ENCODE measurements at regions not wholly inside any gene's neighbourhood (a gene's known extent, or its start where the extent isn't known, plus 50 kb on each side); places are given as distances from the start of the nearest gene placed in this dataset.

DNA sequence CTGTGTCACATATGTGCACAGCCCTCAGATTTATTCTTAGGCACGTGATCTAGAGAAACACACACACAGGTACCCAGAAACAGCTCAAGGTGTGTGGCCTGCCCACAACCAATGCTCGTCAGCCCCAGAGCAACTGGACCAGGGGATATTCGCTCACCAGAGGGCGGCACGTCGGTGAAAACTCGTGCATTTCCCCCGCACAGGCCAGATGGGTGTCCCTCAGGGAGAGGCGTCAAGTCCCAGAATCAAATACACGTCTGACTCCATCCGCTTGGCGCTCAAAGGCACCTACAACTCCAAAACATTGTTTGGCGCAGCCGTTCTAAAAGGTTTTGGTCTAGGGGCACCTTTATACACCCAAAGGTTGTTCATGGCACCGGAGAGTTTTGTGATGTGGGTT, 429.0 kb downstream of the BRD1 start:
- no peak for TF ChIP-seq SP3 (tag by site-specific recombination; IDR thresholded peaks at IDR 0.05)
- no peak for TF ChIP-seq ZBTB8A (tag by site-specific recombination; IDR thresholded peaks at IDR 0.05)
- TF ChIP-seq ZFP37 (tag by site-specific recombination; IDR thresholded peaks at IDR 0.05): no peak
- no peak for TF ChIP-seq ZNF221 (tag by site-specific recombination; IDR thresholded peaks at IDR 0.05; ENCODE audit: borderline replicate concordance)
- TF ChIP-seq, protein P1, sequence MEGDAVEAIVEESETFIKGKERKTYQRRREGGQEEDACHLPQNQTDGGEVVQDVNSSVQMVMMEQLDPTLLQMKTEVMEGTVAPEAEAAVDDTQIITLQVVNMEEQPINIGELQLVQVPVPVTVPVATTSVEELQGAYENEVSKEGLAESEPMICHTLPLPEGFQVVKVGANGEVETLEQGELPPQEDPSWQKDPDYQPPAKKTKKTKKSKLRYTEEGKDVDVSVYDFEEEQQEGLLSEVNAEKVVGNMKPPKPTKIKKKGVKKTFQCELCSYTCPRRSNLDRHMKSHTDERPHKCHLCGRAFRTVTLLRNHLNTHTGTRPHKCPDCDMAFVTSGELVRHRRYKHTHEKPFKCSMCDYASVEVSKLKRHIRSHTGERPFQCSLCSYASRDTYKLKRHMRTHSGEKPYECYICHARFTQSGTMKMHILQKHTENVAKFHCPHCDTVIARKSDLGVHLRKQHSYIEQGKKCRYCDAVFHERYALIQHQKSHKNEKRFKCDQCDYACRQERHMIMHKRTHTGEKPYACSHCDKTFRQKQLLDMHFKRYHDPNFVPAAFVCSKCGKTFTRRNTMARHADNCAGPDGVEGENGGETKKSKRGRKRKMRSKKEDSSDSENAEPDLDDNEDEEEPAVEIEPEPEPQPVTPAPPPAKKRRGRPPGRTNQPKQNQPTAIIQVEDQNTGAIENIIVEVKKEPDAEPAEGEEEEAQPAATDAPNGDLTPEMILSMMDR (tag by site-specific recombination; IDR thresholded peaks at IDR 0.05): no peak
- no peak for TF ChIP-seq MYNN (tag by site-specific recombination; IDR thresholded peaks at IDR 0.05; ENCODE audit: borderline replicate concordance)
- TF ChIP-seq ZNF132 (tag by site-specific recombination; IDR thresholded peaks at IDR 0.05; ENCODE audit: borderline replicate concordance): no peak
- TF ChIP-seq TRIM28 (IDR thresholded peaks at IDR 0.05; ENCODE audit: borderline replicate concordance, low read length): no peak
- TF ChIP-seq ZNF114 (tag by site-specific recombination; IDR thresholded peaks at IDR 0.05): no peak
- no peak for TF ChIP-seq ZNF423 (tag by site-specific recombination; IDR thresholded peaks at IDR 0.05)
